ENCODE measurements at regions not wholly inside any gene's neighbourhood (a gene's known extent, or its start where the extent isn't known, plus 50 kb on each side); places are given as distances from the start of the nearest gene placed in this dataset.

GRCh38 chr13:97131447-97131846, 90.7 kb upstream of the MBNL2 start:
- TF ChIP-seq POLR2A (IDR thresholded peaks at IDR 0.05) = no peak
- TF ChIP-seq POLR2AphosphoS5 (IDR thresholded peaks at IDR 0.05) = no peak
- TF ChIP-seq, protein P1, sequence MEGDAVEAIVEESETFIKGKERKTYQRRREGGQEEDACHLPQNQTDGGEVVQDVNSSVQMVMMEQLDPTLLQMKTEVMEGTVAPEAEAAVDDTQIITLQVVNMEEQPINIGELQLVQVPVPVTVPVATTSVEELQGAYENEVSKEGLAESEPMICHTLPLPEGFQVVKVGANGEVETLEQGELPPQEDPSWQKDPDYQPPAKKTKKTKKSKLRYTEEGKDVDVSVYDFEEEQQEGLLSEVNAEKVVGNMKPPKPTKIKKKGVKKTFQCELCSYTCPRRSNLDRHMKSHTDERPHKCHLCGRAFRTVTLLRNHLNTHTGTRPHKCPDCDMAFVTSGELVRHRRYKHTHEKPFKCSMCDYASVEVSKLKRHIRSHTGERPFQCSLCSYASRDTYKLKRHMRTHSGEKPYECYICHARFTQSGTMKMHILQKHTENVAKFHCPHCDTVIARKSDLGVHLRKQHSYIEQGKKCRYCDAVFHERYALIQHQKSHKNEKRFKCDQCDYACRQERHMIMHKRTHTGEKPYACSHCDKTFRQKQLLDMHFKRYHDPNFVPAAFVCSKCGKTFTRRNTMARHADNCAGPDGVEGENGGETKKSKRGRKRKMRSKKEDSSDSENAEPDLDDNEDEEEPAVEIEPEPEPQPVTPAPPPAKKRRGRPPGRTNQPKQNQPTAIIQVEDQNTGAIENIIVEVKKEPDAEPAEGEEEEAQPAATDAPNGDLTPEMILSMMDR (IDR thresholded peaks at IDR 0.05) = no peak
